ENCODE measurements at regions not wholly inside any gene's neighbourhood (a gene's known extent, or its start where the extent isn't known, plus 50 kb on each side); places are given as distances from the start of the nearest gene placed in this dataset.

- TF ChIP-seq CEBPB (IDR thresholded peaks at IDR 0.05; ENCODE audit: low read depth, low read length) (no peak), RFX5 (IDR thresholded peaks at IDR 0.05; ENCODE audit: low read depth, low read length) (no peak), MAZ (IDR thresholded peaks at IDR 0.05; ENCODE audit: borderline replicate concordance, low read depth, low read length) (no peak), MAFK (IDR thresholded peaks at IDR 0.05; ENCODE audit: low read depth, low read length) (no peak), CHD1 (IDR thresholded peaks at IDR 0.05; ENCODE audit: low read depth, low read length) (no peak), SMC3 (IDR thresholded peaks at IDR 0.05; ENCODE audit: low read depth, low read length) (no peak), BHLHE40 (IDR thresholded peaks at IDR 0.05; ENCODE audit: low read depth, low read length) (no peak), RCOR1 (IDR thresholded peaks at IDR 0.05; ENCODE audit: insufficient replicate concordance, low read length) (no peak), RAD21 (IDR thresholded peaks at IDR 0.05; ENCODE audit: low read length) (no peak), MXI1 (IDR thresholded peaks at IDR 0.05; ENCODE audit: borderline replicate concordance, low read depth, low read length) (no peak), POLR2A (IDR thresholded peaks at IDR 0.05; ENCODE audit: low read depth, low read length) (no peak)
- no peak overlapping the region for H3K4me3 ChIP-seq (ENCODE audit: insufficient read depth, low read depth, low read length)
- no peak overlapping the region for H2BK5ac ChIP-seq (ENCODE audit: low read depth, low read length, poor library complexity, severe bottlenecking)
- no peak overlapping the region for H2BK20ac ChIP-seq (ENCODE audit: low read depth, low read length)
- H3K4me2 ChIP-seq (ENCODE audit: low read depth, low read length), result no peak overlapping the region
- H2AFZ ChIP-seq (replicated peaks; ENCODE audit: low read length, poor library complexity), result no peak overlapping the region
- H2AK5ac ChIP-seq (ENCODE audit: low read depth, low read length), result no peak overlapping the region
- H3K27me3 ChIP-seq (ENCODE audit: control insufficient read depth, insufficient read depth, low read length), result no peaks in the 10 kb centered on the region
- no peaks in the 10 kb centered on the region; the same call in 1 of the 2 replicates for H3K9me3 ChIP-seq (ENCODE audit: control insufficient read depth, insufficient read depth, low read length)
- no peak overlapping the region for H3K4ac ChIP-seq (ENCODE audit: low read depth, low read length)
- H3K23ac ChIP-seq (ENCODE audit: low read depth, low read length), result no peak overlapping the region
- H3K56ac ChIP-seq (ENCODE audit: extremely low read depth, insufficient read depth, low read length), result no peak overlapping the region
- intact Hi-C loops (cut with micrococcal nuclease) (no loop called here), in situ Hi-C loops (cut with MboI; ENCODE audit: low sequenced_read_pairs) (no loop called here), dilution Hi-C loops (cut with HindIII; ENCODE audit: low sequenced_read_pairs, unreplicated experiment) (no loop called here)
- no peak overlapping the region for H2AK9ac ChIP-seq (replicated peaks; ENCODE audit: low read depth, low read length, poor library complexity)
- 94% methylated on average over 2 of the region's 5 CpGs; no CpG with 5 or more reads in 1 of the 2 experiments for WGBS, 2 experiments (ENCODE audit: extremely low coverage in 2 of 2, insufficient read length in 1 of 2)
- ATAC-seq (ENCODE audit: low read depth) (no peak), DNase-seq (no peak)
- no peak overlapping the region for H4K5ac ChIP-seq (ENCODE audit: low read depth, low read length)
- no peaks in the 10 kb centered on the region for H3K9me1 ChIP-seq (ENCODE audit: insufficient read depth, low read length)
- no peak overlapping the region for H3K27ac ChIP-seq (ENCODE audit: insufficient read depth, low read length)
- no peak overlapping the region for H4K8ac ChIP-seq (ENCODE audit: low read depth in 2 of 2, low read length in 2 of 2)
- no peak overlapping the region for H2BK15ac ChIP-seq (ENCODE audit: low read depth, low read length)
- no peak overlapping the region for H3K18ac ChIP-seq (ENCODE audit: low read depth, low read length)
- no peaks in the 10 kb centered on the region for H4K20me1 ChIP-seq (ENCODE audit: insufficient read depth, low read length)
- no peaks in the 10 kb centered on the region for H3K36me3 ChIP-seq (ENCODE audit: control insufficient read depth, insufficient read depth, low read length)
- H3K4me1 ChIP-seq (ENCODE audit: control insufficient read depth, insufficient read depth, low read length), result no peaks in the 10 kb centered on the region
- H3K9ac ChIP-seq (ENCODE audit: low read depth, low read length), result no peak overlapping the region
- BruUV-seq (replicated peaks), result no TSS peak
- ChIA-PET POLR2A (ENCODE audit: unreplicated experiment) (no interaction called here), CTCF (no interaction called here)
- H3K79me1 ChIP-seq (ENCODE audit: low read depth in 1 of 2, low read length in 2 of 2), result no peaks in the 10 kb centered on the region
- no peak overlapping the region for H3K14ac ChIP-seq (replicated peaks; ENCODE audit: low read depth, low read length)
- H2BK120ac ChIP-seq (ENCODE audit: low read depth, low read length), result no peak overlapping the region
- no peak overlapping the region for H4K91ac ChIP-seq (ENCODE audit: insufficient read depth, low read depth, low read length)
These were observed 549.2 kb upstream of the BRINP3 start for GRCh38 chr1:191026828-191027227.

Measured in IMR-90 (cell line).